ENCODE measurements at regions not wholly inside any gene's neighbourhood (a gene's known extent, or its start where the extent isn't known, plus 50 kb on each side); places are given as distances from the start of the nearest gene placed in this dataset.

DNA sequence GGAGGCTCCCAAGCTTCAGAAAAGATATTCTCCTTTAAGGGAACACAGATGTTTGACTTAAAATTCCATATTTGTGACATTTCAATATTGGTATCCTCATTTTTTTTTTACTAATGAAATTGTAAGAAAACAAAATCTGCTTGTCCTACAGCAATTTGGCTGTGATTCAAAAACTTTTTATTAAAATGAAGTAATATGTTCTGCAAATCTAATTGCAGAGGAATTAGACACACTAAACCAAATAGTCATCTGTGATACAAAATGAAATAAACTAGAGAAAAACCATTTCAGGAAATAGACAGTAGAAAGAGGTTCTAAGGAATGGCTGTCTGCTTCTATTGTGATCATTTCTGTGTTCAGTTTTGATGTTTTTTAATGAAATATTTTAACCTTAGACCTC, 50.1 kb upstream of the HIF1A start:
- Histone ChIP-seq H3K4me3 (no peak overlapping the region), H3K27ac (peak overlapping the region in 1 of 21 experiments; percentile 5)
